Endometrial microvascular endothelial cells (primary cell): ENCODE measurements at regions not wholly inside any gene's neighbourhood (a gene's known extent, or its start where the extent isn't known, plus 50 kb on each side); places are given as distances from the start of the nearest gene placed in this dataset.

Experiments
- in situ Hi-C: cut with HindIII; loops from 2 replicates; pipeline ENCODE4 v1.10.0; 2017; ENCODE audit warnings: low sequenced_read_pairs, low pct_unique_long_range_greater_than_20kb; ENCODE audit errors: inconsistent ontology term

GRCh38 chrX:39175418-39176057 is 374.3 kb downstream of the MID1IP1 start:
- in situ Hi-C loops: no loop called here

- in situ Hi-C loops: no loop called here
These were observed 374.8 kb downstream of the MID1IP1 start for GRCh38 chrX:39176105-39176504.

GRCh38 chrX:39189431-39189830 is 388.2 kb downstream of the MID1IP1 start:
- in situ Hi-C loops: no loop called here

DNA sequence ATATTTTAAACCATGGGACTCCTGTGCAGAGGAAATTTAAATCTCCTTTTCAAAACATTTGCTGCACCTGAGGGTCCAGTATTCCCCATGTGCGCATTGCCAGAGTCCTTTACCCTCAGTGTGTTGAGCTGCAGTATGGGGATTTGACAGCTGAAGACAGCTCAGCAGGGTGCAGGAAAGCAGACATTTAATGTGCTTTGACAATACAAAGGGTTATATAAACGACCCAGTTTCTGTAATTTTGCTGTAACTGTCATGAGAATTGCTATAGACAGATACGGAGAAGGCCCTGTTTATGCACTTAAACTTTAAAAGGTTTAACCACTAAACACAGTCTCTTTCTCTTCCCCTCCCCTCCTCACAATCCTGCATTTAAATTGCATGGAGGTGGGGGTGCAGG is 393.4 kb downstream of the MID1IP1 start:
- in situ Hi-C loops: no loop called here

- in situ Hi-C loops: no loop called here
These were observed 393.9 kb downstream of the MID1IP1 start for GRCh38 chrX:39195156-39195555.

DNA sequence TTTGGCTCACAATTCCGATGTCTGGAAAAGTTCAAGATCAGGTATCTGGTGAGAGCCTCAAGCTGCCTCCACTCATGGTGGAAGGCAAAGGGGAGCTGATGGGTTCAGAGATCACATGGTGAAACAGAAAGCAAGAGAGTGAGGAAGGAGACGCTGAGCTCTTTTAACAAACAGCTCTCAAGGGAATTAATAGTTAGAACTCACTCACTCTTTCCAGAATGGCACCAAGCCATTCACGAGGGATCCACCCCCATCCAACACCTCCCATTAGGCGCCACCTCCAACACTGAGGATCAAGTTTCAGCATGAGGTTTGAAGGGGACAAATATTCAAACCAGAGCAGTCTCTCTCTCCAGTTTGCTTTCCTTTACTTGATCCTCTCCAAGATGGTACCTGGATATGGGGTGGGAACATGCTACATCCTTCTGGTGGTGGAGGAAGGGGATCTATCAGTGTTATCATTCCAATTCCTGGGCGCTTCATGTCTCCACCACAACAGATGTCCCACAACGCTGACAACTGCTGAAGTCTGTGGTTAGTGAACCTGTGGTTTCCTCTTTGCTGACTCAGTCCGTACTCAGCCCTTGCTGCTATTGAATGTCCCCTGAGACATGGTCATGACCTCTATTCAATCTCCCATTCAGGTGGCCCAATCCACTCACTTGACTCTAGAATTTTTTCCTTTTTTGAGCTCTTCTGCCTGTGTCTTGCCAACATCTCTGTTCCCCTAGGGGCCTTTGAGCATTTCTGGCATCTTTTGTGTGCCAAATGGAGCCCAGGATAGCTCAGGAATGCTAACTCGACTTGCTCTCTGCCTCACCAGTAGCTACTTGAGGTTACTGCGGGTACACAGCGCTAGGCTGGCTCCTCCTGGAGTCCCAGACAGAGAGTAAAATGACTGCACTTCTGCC is 395.2 kb downstream of the MID1IP1 start:
- in situ Hi-C loops: no loop called here

DNA sequence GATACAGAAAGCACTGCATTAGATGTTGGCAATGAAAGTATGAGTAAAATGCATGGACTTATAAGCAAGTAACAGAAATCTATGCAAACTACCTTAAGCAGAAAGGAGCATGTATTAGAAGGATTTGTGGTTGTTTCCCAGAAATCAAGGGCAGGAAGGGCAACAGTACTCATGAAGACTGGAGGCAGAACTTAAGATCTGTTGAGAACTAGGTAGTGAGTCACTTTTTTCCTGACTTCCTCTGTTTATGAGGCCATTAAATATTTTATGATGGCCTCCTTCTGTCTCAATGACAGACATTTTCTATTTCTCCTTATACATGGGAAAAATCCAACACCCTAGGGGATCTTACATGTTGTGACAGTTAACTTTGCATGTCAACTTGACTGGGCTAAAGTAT is 398.2 kb downstream of the MID1IP1 start:
- in situ Hi-C loops: no loop called here

DNA sequence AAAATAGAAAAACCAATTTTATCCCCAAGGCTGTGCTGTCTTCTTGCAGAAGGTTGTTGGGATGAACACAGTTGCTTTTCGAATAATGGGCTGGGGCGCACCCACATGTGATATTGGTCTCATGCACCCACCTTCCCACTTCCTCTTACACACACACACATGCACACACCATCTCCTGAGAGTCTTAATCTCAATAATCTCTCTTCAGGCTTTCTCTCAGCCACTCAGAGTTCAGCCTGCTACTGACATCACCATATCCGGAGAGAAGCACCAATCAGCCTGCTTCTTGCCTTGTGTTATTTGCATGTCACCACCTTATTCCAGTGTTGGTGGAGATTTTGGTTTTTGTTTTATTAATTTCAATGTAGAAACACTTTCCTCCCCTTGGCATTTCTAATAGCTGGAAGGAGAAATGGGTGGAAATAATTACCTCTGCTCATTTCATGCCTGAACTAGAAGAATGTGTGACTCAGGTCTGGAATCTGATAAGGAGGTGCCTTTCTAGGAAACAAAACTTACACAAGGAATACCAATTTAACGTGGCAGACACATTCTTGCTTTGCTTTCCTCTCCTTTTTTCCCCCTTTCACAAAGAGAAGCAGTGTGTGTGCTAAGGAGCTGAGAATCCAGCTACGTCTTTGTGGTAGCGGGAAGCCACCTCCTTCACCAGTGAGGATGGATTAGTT is 400.2 kb downstream of the MID1IP1 start:
- in situ Hi-C loops: no loop called here

- in situ Hi-C loops: no loop called here
These were observed 401.4 kb downstream of the MID1IP1 start for GRCh38 chrX:39202641-39203040.

GRCh38 chrX:39203427-39203826 is 402.2 kb downstream of the MID1IP1 start:
- in situ Hi-C loops: no loop called here

- in situ Hi-C loops: no loop called here
These were observed 403.1 kb downstream of the MID1IP1 start for GRCh38 chrX:39204353-39204752.

GRCh38 chrX:39204945-39205344 is 403.7 kb downstream of the MID1IP1 start:
- in situ Hi-C loops: no loop called here

DNA sequence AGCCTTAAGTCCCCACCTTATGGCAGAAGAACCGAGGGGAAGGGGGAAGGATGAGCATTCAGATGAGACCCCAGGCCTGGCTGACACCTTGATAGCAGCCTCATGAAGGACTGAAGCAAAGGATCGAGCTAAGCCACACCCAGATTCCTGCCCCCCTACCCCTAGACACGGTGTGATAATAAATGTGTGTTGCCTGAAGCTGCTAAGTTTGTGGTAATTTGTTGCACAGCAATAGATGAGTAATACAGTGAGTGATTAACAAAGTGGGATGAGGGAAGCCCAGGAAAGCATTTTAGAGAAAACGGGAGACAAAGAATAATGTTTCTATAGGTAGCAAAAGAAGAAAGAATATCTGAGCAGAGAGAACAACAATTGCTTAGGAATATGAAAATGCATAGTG is 404.2 kb downstream of the MID1IP1 start:
- in situ Hi-C loops: no loop called here

GRCh38 chrX:39206399-39207145 is 405.3 kb downstream of the MID1IP1 start:
- in situ Hi-C loops: no loop called here

GRCh38 chrX:39211501-39211900 is 410.2 kb downstream of the MID1IP1 start:
- in situ Hi-C loops: no loop called here

DNA sequence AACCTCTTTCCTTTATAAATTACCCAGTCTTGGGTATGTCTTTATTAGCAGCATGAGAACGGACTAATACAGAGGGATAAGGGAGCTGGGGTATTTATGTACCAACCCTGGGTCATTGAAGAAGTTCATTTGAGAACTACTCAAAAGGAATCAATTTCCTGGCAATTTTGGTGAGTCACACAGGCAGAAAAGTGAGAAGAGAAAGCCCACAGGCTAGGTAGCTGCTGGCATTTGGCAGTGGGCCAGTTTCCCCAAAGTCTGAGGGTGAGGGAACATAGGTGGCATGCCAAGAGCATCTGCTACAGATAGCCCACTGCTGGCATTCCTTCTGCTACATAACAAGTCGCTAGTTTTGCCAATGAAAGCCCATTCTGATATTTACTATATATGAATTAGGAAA is 411.2 kb downstream of the MID1IP1 start:
- in situ Hi-C loops: no loop called here

DNA sequence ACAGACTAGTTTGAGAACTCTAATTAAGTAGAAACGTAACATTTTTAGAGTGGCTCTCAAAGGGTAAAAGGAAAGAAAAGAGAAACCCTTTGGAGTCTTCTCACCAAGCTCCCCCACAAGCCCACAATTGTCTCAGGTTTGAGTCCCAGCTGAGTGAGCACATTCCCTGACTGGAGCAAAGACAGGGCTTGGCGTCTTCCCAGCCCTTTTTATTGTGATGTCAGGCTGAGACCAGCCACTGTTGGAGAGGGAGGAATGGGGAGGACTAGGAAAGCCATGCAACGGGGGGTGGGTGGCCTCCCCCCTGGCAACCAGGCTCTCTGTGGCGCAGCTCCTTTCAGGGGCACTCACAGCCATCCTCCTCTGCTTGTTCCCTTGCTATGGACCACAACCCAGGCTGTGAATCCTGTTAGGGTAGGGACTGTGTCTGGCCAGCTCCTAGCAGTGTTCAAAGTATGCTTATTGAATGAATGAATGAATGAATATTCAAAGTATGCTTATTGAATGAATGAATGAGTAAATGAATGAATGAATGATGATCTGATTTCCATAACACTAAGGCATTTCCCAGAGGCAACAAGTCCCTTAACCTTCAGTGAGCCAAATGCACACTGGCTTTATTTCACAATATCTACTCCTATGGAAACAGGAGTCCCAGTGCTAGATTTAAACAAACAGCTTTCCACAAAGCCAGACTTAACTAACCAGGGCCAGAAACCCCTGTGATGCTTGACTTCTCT is 413.3 kb downstream of the MID1IP1 start:
- in situ Hi-C loops: no loop called here

GRCh38 chrX:39220952-39221351 is 419.7 kb downstream of the MID1IP1 start:
- in situ Hi-C loops: no loop called here
